Parathyroid adenoma (tissue), 2 donors: ENCODE measurements at regions not wholly inside any gene's neighbourhood (a gene's known extent, or its start where the extent isn't known, plus 50 kb on each side); places are given as distances from the start of the nearest gene placed in this dataset.

Experiments
- H2AFZ ChIP-seq: fragments of 300-600 bp; sonication (generic); one replicate; pipeline ENCODE4 v1.7.0; 2017; ENCODE audit warnings: antibody characterized with exemption, mild to moderate bottlenecking
- H3K27ac ChIP-seq: fragments of 300-600 bp; sonication (generic); one replicate; pipeline ENCODE4 v1.7.0; 2017
- H3K27me3 ChIP-seq: fragments of 300-600 bp; sonication (generic); one replicate; pipeline ENCODE4 v1.7.0; 2017; ENCODE audit warnings: low read length; ENCODE audit not compliant: control insufficient read depth, insufficient read depth
- H3K36me3 ChIP-seq: fragments of 300-600 bp; sonication (generic); one replicate; pipeline ENCODE4 v1.7.0; 2017; ENCODE audit warnings: low read length; ENCODE audit not compliant: control insufficient read depth, insufficient read depth
- H3K4me1 ChIP-seq: fragments of 300-600 bp; sonication (generic); one replicate; pipeline ENCODE4 v1.7.0; 2017; ENCODE audit warnings: control low read depth
- H3K4me2 ChIP-seq: fragments of 300-600 bp; sonication (generic); one replicate; pipeline ENCODE4 v1.7.0; 2017; ENCODE audit warnings: low read length
- H3K4me3 ChIP-seq: fragments of 300-600 bp; sonication (generic); one replicate; pipeline ENCODE4 v1.7.0; 2017; ENCODE audit warnings: low read depth, low read length
- H3K79me2 ChIP-seq: fragments of 300-600 bp; sonication (generic); one replicate; pipeline ENCODE4 v1.7.0; 2017; ENCODE audit warnings: control low read depth
- H3K9ac ChIP-seq: fragments of 300-600 bp; sonication (generic); one replicate; pipeline ENCODE4 v1.7.0; 2017; ENCODE audit warnings: mild to moderate bottlenecking
- H3K9me3 ChIP-seq: fragments of 300-600 bp; sonication (generic); one replicate; pipeline ENCODE4 v1.7.0; 2017; ENCODE audit warnings: low read length; ENCODE audit not compliant: control insufficient read depth
- TF ChIP-seq, protein P1 (sequence below): fragments of 300-600 bp; sonication (generic); IDR thresholded peaks from one replicate; pipeline ENCODE4 v1.7.0; 2017; ENCODE audit warnings: antibody characterized with exemption, mild to moderate bottlenecking
- donor health status: primary hyperparathyroidism.

DNA sequence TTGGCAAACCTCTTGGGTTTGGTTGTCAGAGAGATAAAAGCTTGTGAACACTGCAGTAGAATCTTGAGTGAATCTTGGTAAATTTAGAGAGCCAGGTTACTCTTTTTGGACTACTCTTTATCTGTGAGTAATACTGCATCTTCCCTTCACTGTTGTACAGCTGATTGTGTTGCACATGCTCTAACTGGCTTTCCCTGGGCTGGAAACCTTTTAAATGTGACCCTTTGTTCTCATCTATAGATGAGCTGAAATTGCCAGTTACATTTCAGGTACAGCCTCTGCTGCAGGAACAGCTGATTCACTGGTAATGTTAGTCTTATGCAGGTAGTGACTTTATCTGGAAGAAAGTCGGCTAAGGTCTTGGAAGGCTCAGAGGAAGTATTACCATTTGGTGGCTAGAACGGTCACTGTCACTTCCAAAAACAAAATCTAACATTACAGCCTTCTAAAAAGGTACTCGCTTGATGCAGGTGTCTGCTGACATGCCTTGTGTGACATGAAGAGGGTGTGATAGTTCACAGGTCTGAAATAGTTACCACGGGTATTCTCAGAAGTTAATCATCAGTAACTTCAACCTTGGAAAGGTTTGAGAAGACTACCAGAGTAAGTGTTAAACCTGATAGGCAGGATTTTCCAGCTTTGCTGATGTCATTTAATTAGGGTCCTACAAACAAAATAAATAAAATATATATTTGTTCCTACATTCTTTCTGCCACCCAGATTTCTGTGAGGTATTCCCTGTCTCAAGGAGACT is 851.1 kb downstream of the SLC4A3 start:
- Histone ChIP-seq H3K4me3 (no peak overlapping the region), H3K9ac (no peak overlapping the region), H2AFZ (no peak overlapping the region), H3K27me3 (no peaks in the 10 kb centered on the region), H3K79me2 (no peaks in the 10 kb centered on the region), H3K4me2 (no peak overlapping the region), H3K9me3 (no peaks in the 10 kb centered on the region), H3K27ac (no peak overlapping the region), H3K4me1 (no peaks in the 10 kb centered on the region), H3K36me3 (no peaks in the 10 kb centered on the region)
- TF ChIP-seq, protein P1, sequence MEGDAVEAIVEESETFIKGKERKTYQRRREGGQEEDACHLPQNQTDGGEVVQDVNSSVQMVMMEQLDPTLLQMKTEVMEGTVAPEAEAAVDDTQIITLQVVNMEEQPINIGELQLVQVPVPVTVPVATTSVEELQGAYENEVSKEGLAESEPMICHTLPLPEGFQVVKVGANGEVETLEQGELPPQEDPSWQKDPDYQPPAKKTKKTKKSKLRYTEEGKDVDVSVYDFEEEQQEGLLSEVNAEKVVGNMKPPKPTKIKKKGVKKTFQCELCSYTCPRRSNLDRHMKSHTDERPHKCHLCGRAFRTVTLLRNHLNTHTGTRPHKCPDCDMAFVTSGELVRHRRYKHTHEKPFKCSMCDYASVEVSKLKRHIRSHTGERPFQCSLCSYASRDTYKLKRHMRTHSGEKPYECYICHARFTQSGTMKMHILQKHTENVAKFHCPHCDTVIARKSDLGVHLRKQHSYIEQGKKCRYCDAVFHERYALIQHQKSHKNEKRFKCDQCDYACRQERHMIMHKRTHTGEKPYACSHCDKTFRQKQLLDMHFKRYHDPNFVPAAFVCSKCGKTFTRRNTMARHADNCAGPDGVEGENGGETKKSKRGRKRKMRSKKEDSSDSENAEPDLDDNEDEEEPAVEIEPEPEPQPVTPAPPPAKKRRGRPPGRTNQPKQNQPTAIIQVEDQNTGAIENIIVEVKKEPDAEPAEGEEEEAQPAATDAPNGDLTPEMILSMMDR, result no peak

DNA sequence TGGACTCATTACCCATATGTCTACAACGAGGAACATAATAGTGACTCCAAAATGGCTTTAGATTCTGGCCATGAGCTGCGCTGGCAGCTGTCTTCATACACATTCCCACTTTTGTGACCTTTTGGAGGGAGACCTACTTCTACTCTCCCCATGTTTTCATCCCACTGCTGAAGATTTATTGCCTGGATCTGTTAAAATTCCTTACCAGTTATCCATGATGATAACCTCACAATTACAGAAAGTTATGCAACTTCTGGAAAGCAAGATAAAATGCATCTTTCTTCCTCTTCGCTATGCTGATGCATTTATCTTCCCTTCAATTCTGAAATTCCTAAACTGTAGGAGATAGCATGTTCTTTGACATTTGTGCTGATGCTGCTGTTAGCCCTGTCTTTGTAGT is 855.3 kb downstream of the SLC4A3 start:
- no peak overlapping the region for H3K4me3 ChIP-seq
- H3K9ac ChIP-seq, result no peak overlapping the region
- no peaks in the 10 kb centered on the region for H3K4me1 ChIP-seq
- no peak overlapping the region for H2AFZ ChIP-seq
- no peak overlapping the region for H3K4me2 ChIP-seq
- no peaks in the 10 kb centered on the region for H3K27me3 ChIP-seq
- H3K27ac ChIP-seq, result no peak overlapping the region
- no peaks in the 10 kb centered on the region for H3K36me3 ChIP-seq
- H3K79me2 ChIP-seq, result no peaks in the 10 kb centered on the region
- no peaks in the 10 kb centered on the region for H3K9me3 ChIP-seq
- TF ChIP-seq, protein P1, result no peak

- Histone ChIP-seq H3K4me3 (no peak overlapping the region), H3K27me3 (no peaks in the 10 kb centered on the region), H3K27ac (no peak overlapping the region), H3K9me3 (no peaks in the 10 kb centered on the region), H3K4me2 (no peak overlapping the region), H2AFZ (no peak overlapping the region), H3K79me2 (no peaks in the 10 kb centered on the region), H3K9ac (no peak overlapping the region), H3K36me3 (no peaks in the 10 kb centered on the region), H3K4me1 (no peaks in the 10 kb centered on the region)
- TF ChIP-seq, protein P1, result no peak
These were observed 861.7 kb downstream of the SLC4A3 start for GRCh38 chr2:220489121-220489520.

DNA sequence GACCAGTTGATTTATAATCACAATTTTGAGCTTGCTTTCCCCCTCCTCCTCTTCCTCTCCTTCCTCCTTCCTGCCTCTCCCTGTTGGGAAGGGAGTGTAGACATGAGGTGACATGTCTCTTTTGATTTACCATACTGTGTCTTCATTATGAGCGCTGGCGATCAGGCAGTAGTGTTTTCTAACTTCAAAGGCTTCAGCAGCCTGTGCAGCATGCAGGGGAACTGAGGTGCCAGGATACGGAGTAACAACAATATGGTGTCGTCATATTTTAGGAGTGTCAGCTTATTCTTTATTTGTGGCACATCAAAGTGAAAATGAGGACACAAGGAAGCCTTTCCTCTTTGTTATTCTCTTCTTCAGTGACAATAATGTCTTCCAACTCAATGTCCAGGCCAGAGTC is 864.2 kb downstream of the SLC4A3 start:
- Histone ChIP-seq H3K9me3 (no peaks in the 10 kb centered on the region), H3K9ac (no peak overlapping the region), H3K4me2 (no peak overlapping the region), H3K79me2 (no peaks in the 10 kb centered on the region), H3K27me3 (no peaks in the 10 kb centered on the region), H3K4me3 (no peak overlapping the region), H3K36me3 (no peaks in the 10 kb centered on the region), H3K4me1 (no peaks in the 10 kb centered on the region), H3K27ac (no peak overlapping the region), H2AFZ (no peak overlapping the region)
- TF ChIP-seq, protein P1, result no peak
